ENCODE measurements at regions not wholly inside any gene's neighbourhood (a gene's known extent, or its start where the extent isn't known, plus 50 kb on each side); places are given as distances from the start of the nearest gene placed in this dataset.

GRCh38 chr3:194852345-194852744 is 166.7 kb downstream of the FAM43A start:
- Histone ChIP-seq H3K79me2 (ENCODE audit: insufficient read depth) (no peaks in the 10 kb centered on the region), H3K36me3 (replicated peaks in 1 of 2; ENCODE audit: control insufficient read depth in 1 of 2, insufficient read depth in 2 of 2, low read length in 1 of 2) (no peaks in the 10 kb centered on the region), H3K27ac (ENCODE audit: low read depth in 2 of 2, low read length in 1 of 2) (no peak overlapping the region), H3K4me2 (no peak overlapping the region), H3K9me2 (no peaks in the 10 kb centered on the region), H3K4me1 (ENCODE audit: control insufficient read depth in 1 of 2, insufficient read depth in 2 of 2, low read depth in 1 of 2, low read length in 1 of 2) (peaks cover 0 to 21% of the 10 kb centered on the region in 2 experiments; a peak in 1 of 4 replicates), H4K20me1 (ENCODE audit: insufficient read depth) (no peaks in the 10 kb centered on the region), H3K4me3 (ENCODE audit: low read depth in 2 of 2, low read length in 1 of 2) (no peak overlapping the region), H3K27me3 (ENCODE audit: insufficient read depth) (no peaks in the 10 kb centered on the region), H3K9ac (no peak overlapping the region), H3K9me3 (no peaks in the 10 kb centered on the region), H2AFZ (ENCODE audit: low read depth) (no peak overlapping the region), H3F3A (replicated peaks; ENCODE audit: insufficient read depth) (no peaks in the 10 kb centered on the region)
- 79% methylated on average over 20 of the region's 22 CpGs for WGBS (ENCODE audit: low lambda C conversion rate)
- no peak for DNase-seq
- ChIA-PET POLR2A (no interaction called here), CTCF (no interaction called here)
- TF ChIP-seq MEF2A (IDR thresholded peaks at IDR 0.05; ENCODE audit: borderline replicate concordance, low read depth) (no peak), YY1 (IDR thresholded peaks at IDR 0.05; ENCODE audit: low read depth) (no peak), SMC3 (IDR thresholded peaks at IDR 0.05; ENCODE audit: low read depth, low read length) (no peak)

- WGBS (ENCODE audit: low lambda C conversion rate), result 60% methylated on average over 6 of the region's 16 CpGs
- no peaks in the 10 kb centered on the region for H3F3A ChIP-seq (replicated peaks; ENCODE audit: insufficient read depth)
- no peak overlapping the region for H3K4me3 ChIP-seq (ENCODE audit: low read depth in 2 of 2, low read length in 1 of 2)
- no peak for DNase-seq
- H3K9ac ChIP-seq, result no peak overlapping the region
- no peak overlapping the region for H3K4me2 ChIP-seq
- H3K27ac ChIP-seq (ENCODE audit: low read depth in 2 of 2, low read length in 1 of 2), result no peak overlapping the region
- no peak overlapping the region for H2AFZ ChIP-seq (ENCODE audit: low read depth)
- no peaks in the 10 kb centered on the region for H3K9me2 ChIP-seq
- no peaks in the 10 kb centered on the region for H3K27me3 ChIP-seq (ENCODE audit: insufficient read depth)
- TF ChIP-seq JUND (IDR thresholded peaks at IDR 0.05), result no peak
- no peak for TF ChIP-seq RAD21 (IDR thresholded peaks at IDR 0.05; ENCODE audit: low read length)
- TF ChIP-seq USF2 (IDR thresholded peaks at IDR 0.05; ENCODE audit: borderline replicate concordance, low read depth, low read length), result no peak
- no peak for TF ChIP-seq TCF12 (IDR thresholded peaks at IDR 0.05)
- TF ChIP-seq SMC3 (IDR thresholded peaks at IDR 0.05; ENCODE audit: low read depth, low read length), result no peak
- TF ChIP-seq MEF2A (IDR thresholded peaks at IDR 0.05; ENCODE audit: borderline replicate concordance, low read depth), result no peak
- TF ChIP-seq TEAD4 (IDR thresholded peaks at IDR 0.05; ENCODE audit: borderline replicate concordance, insufficient read depth), result no peak
- no peak for TF ChIP-seq NFIC (IDR thresholded peaks at IDR 0.05; ENCODE audit: borderline replicate concordance)
- TF ChIP-seq YY1 (IDR thresholded peaks at IDR 0.05; ENCODE audit: low read depth), result no peak
- TF ChIP-seq FOXJ3 (CRISPR knock-in tag; IDR thresholded peaks at IDR 0.05), result no peak
- no peak for TF ChIP-seq ZBTB33 (IDR thresholded peaks at IDR 0.05; ENCODE audit: borderline replicate concordance, low read depth)
- TF ChIP-seq PBX3 (IDR thresholded peaks at IDR 0.05), result no peak
- TF ChIP-seq NRF1 (IDR thresholded peaks at IDR 0.05; ENCODE audit: low read depth, low read length), result no peak
- TF ChIP-seq REST (IDR thresholded peaks at IDR 0.05; ENCODE audit: low read depth, low read length), result no peak
- H3K4me1 ChIP-seq (ENCODE audit: control insufficient read depth in 1 of 2, insufficient read depth in 2 of 2, low read depth in 1 of 2, low read length in 1 of 2), result peaks cover 0 to 21% of the 10 kb centered on the region in 2 experiments; a peak in 1 of 4 replicates
- H3K9me3 ChIP-seq, result no peaks in the 10 kb centered on the region
- H3K36me3 ChIP-seq (replicated peaks in 1 of 2; ENCODE audit: control insufficient read depth in 1 of 2, insufficient read depth in 2 of 2, low read length in 1 of 2), result no peaks in the 10 kb centered on the region
- CTCF ChIA-PET, result interaction anchor here (1.2 kb wide), 1 partner anchor 170 kb away, joined by 4 read pairs; no protein-coding TSS in a partner anchor
- no peaks in the 10 kb centered on the region for H3K79me2 ChIP-seq (ENCODE audit: insufficient read depth)
- POLR2A ChIA-PET, result no interaction called here
- H4K20me1 ChIP-seq (ENCODE audit: insufficient read depth), result no peaks in the 10 kb centered on the region
Measured at GRCh38 chr3:194852831-194853508, 167.3 kb downstream of the FAM43A start.
